ENCODE measurements at regions not wholly inside any gene's neighbourhood (a gene's known extent, or its start where the extent isn't known, plus 50 kb on each side); places are given as distances from the start of the nearest gene placed in this dataset.

- CTCF ChIA-PET, result interaction anchor here (0.6 kb wide), 1 partner anchor 15 kb away, joined by 5 read pairs; no protein-coding TSS in a partner anchor
- in situ Hi-C loops (cut with HindIII; ENCODE audit: low pct_unique_long_range_greater_than_20kb, low sequenced_read_pairs), result no loop called here
These were observed 176.8 kb downstream of the INO80D start for GRCh38 chr2:205909184-205909572.

GRCh38 chr2:205908212-205909183, 177.5 kb downstream of the INO80D start:
- H3K4me1 ChIP-seq (ENCODE audit: control insufficient read depth, insufficient read depth, low read length), result no peaks in the 10 kb centered on the region
- POLR2A ChIA-PET, result no interaction called here
- no peaks in the 10 kb centered on the region for H3K36me3 ChIP-seq (ENCODE audit: control insufficient read depth, insufficient read depth, low read length)
- no peak for DNase-seq (ENCODE audit: low read depth, low spot score)
- intact Hi-C loops (cut with micrococcal nuclease; ENCODE audit: unreplicated experiment) (no loop called here), in situ Hi-C loops (cut with HindIII; ENCODE audit: low pct_unique_long_range_greater_than_20kb, low sequenced_read_pairs) (no loop called here)
- H3K9me3 ChIP-seq (ENCODE audit: control insufficient read depth, insufficient read depth, low read depth, low read length), result no peaks in the 10 kb centered on the region
- peaks cover 4% of the 10 kb centered on the region for H3K27me3 ChIP-seq (ENCODE audit: control insufficient read depth, insufficient read depth, low read length)
- ATAC-seq, result no peak
- H3K27ac ChIP-seq (ENCODE audit: low read length), result no peak overlapping the region
- CTCF ChIA-PET, result no interaction called here
- BruUV-seq (replicated peaks), result no TSS peak
- H3K4me3 ChIP-seq (ENCODE audit: low read depth in 2 of 2, low read length in 2 of 2), result no peak overlapping the region
- TF ChIP-seq CTCF (IDR thresholded peaks at IDR 0.05), result no peak
- TF ChIP-seq SIN3A (IDR thresholded peaks at IDR 0.05; ENCODE audit: borderline replicate concordance, insufficient read depth, low read depth, low read length), result no peak
- no peak for TF ChIP-seq TCF7L2 (IDR thresholded peaks at IDR 0.05; ENCODE audit: low read depth, low read length)
- no peak for TF ChIP-seq REST (IDR thresholded peaks at IDR 0.05; ENCODE audit: insufficient read depth in 1 of 2, low read depth in 2 of 2, low read length in 1 of 2)

More at GRCh38 chr2:205909184-205909572, 176.8 kb downstream of the INO80D start:
- H3K4me1 ChIP-seq (ENCODE audit: control insufficient read depth, insufficient read depth, low read length), result no peaks in the 10 kb centered on the region
- peaks cover 5% of the 10 kb centered on the region for H3K27me3 ChIP-seq (ENCODE audit: control insufficient read depth, insufficient read depth, low read length)
- ATAC-seq, result no peak
- H3K4me3 ChIP-seq (ENCODE audit: low read depth in 2 of 2, low read length in 2 of 2), result no peak overlapping the region
- DNase-seq (ENCODE audit: low read depth, low spot score), result no peak
- H3K36me3 ChIP-seq (ENCODE audit: control insufficient read depth, insufficient read depth, low read length), result no peaks in the 10 kb centered on the region
- no peak overlapping the region for H3K27ac ChIP-seq (ENCODE audit: low read length)
- H3K9me3 ChIP-seq (ENCODE audit: control insufficient read depth, insufficient read depth, low read depth, low read length), result no peaks in the 10 kb centered on the region
- POLR2A ChIA-PET, result no interaction called here
- BruUV-seq (replicated peaks), result no TSS peak
- intact Hi-C loops (cut with micrococcal nuclease; ENCODE audit: unreplicated experiment), result no loop called here
- no peak for TF ChIP-seq CTCF (IDR thresholded peaks at IDR 0.05)
- no peak for TF ChIP-seq REST (IDR thresholded peaks at IDR 0.05; ENCODE audit: insufficient read depth in 1 of 2, low read depth in 2 of 2, low read length in 1 of 2)
- no peak for TF ChIP-seq SIN3A (IDR thresholded peaks at IDR 0.05; ENCODE audit: borderline replicate concordance, insufficient read depth, low read depth, low read length)
- no peak for TF ChIP-seq POLR2AphosphoS5 (IDR thresholded peaks at IDR 0.05; ENCODE audit: low read depth, low read length)
- TF ChIP-seq TCF7L2 (IDR thresholded peaks at IDR 0.05; ENCODE audit: low read depth, low read length), result no peak

Measured in Panc1 (cell line).